Cortex of kidney (tissue), 1 donor: ENCODE measurements at regions not wholly inside any gene's neighbourhood (a gene's known extent, or its start where the extent isn't known, plus 50 kb on each side); places are given as distances from the start of the nearest gene placed in this dataset.

Experiments
- DNase-seq: peaks from one replicate; lab custom pipeline; 2025; lab: John Stamatoyannopoulos, UW

DNA sequence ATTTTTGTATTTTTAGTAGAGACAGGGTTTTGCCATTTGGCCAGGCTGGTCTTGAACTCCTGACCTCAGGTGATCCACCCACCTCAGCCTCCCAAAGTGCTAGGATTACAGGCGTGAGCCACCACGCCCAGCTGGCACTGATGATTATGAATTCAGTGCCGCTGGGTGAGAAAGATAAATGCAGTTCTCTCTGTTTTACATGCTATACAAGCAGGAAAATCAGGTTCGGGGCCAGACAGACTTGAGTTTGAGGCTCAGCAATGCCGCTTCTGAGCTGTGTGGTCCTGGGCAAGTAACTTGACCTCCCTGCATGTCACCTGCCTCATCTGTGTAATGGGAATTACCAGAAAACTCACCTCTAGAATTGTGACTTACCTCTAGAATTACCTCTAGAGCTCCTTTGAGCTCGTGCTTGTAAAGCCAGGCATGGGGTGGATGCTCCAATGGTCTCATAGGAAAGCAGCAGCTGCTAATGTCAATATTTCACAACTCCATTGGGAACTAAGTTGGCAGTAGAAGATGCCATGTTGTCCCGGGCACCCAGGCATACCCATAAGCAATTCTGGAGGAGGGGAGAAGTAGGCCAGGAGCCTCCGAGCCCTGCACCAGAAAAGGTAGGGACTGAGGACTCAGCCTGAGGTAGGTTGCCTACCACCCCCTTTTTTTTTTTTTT lies 119.8 kb upstream of the SLC25A33 start:
- DNase-seq: no peak

DNA sequence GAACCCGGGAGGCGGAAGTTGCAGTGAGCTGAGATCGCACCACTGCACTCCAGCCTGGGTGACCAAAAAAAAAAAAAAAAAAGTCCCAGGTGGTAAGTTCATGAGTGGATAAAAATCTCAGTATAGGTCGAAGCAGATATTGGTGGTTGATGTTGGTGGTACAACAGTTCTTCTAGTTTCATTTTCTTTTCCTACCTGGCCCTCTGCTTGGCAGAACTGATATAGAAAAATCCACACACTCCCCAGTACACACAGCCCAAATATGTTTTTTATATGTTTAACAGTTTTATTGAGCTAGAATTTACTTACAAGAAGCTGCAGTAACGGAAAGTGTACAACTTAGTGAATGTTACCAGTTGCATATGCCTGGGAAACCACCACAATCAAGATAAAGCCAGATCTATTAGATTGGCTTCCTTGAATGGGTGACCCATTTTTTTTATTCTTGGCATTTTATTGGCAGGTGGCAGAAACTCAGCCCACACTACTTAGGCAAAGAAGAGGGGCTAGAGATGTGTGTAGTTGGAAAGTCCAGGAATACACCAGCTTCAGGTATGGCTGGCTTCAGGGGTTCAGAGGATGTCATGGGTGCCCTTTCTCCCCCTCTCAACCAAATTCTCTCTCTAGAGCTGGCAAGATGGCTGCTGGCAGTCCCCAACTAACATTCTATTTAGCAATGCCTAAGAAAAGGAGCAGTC lies 118.3 kb upstream of the SLC25A33 start:
- no peak for DNase-seq

- no peak for DNase-seq
Measured at GRCh38 chr1:9421533-9421873, 117.8 kb upstream of the SLC25A33 start.

DNA sequence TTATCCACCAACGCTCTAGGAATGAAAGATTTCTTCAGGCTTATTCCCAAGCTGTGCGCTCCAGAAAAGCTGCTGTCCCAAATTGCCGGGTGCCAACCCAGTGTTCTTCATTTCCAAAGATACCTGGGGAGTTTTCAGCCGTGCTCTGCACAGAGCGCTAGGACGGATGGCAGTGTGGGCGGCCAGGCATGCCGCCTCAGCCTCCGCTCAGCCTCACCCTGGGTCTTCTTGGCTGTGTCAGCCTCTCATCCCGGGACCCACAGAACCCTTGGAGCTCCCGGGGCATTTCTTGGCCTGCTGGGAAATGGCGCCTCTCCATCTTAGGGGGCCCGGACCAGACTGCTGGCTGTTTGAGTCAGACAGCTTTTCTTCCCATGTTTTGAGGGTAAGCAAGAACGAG lies 116.9 kb upstream of the SLC25A33 start:
- no peak for DNase-seq

DNA sequence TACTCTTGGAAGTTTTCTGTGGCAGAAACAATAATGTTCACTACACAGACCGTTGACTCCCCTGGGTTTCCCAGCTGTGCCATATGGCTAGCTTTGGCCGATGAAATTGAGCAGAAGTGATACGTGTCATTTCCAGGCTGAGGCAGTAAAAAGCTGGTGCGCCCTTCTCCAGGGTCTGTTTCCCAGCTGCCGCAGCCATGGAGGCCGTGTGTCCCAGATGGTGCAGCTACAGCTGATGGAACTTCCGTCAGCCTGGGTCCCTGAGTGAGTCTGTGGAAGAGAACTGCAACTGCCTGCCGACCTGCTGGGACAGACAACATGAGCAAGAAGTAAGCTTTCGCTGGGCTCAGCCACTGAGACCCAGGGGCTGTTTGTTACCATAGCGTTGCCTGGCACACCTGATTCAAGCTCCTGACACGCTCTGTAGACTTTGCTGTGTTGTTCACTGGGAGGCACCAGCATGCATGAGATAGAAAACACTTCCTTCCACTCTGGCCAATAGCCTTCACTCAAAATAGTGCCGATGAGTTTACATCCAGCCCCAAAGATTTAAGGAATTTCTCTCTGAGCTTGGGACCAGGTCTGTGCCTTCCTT lies 116.3 kb upstream of the SLC25A33 start:
- DNase-seq: no peak

DNA sequence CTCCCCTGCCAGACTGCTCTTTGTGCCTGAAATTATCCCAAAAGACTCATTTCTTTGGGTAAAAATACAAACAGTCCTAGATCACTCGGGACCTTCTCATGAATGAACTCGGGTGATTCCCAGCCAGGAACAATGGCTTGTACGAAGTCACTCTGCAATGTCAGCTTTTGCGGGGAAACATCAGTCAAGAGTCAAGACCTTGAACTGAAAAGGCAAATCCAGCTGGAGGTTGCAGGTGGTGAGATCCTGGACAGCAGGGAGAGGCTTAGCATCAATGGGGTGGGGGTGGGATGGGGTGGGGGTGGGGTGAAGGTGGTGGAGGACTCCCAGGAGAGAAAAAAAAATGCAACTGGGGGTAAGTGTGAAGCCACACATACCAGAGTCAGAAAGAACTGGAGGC lies 115.0 kb upstream of the SLC25A33 start:
- DNase-seq: no peak

GRCh38 chr1:9425859-9426258 lies 113.4 kb upstream of the SLC25A33 start:
- no peak for DNase-seq

DNA sequence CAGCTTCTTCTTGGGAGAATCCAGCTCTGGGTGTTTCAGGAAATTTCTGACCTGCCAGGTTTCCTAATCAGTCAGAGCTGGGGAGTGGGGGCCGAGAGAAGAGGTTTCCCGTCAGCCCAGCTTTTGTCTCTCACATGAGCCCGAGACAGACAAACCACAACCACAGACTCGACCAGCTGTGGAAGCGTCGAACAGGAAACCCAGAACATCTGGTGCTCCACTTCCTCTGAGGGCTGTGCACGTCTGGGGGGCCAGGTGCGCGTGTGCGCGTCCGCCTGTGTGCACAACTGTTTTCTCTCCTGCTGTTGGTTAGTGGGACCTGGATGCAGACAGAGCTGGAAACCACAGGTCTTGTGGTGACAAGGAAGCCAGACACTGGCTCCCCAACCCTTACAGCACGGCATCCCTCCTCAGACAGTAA lies 113.0 kb upstream of the SLC25A33 start:
- DNase-seq: no peak

DNA sequence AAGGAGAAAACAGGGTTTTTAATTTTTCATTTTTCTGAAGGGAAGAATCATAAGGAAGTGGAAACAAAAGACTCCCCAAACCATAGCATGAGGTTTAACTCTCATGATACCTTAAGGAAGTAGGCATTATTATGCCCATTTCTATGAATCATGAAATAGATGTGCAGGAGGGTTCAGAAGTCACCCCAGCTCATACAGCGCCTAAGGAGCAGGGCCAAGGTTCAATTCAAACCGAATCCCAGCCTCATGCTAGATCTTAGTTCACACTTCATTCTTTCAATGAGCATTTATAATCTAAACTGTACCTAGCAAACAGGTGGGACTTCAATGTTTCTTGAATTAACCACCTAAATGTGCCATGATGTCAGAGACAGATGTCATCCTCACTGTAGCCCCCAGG lies 111.9 kb upstream of the SLC25A33 start:
- no peak for DNase-seq

- peak; percentile 92 for DNase-seq
Measured at GRCh38 chr1:9428601-9429341, 110.5 kb upstream of the SLC25A33 start.

DNA sequence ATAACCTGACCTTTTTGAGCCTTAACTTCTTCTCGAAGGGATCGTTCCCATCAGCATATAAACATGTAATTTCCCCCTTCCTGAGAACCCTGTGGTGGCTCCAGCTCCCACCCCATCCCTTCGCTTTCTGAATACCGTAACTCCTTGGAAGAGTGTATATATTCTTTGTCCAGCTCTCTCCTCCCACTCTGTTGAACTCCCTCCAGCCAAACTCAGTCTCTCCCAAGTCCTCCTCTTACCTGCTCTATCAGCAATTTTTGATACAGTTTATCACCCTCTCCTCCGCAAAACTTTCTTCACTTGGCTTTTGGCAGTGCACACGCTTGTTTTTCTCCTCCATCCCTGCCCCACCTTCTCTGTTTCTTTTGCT lies 109.9 kb upstream of the SLC25A33 start:
- no peak for DNase-seq

DNA sequence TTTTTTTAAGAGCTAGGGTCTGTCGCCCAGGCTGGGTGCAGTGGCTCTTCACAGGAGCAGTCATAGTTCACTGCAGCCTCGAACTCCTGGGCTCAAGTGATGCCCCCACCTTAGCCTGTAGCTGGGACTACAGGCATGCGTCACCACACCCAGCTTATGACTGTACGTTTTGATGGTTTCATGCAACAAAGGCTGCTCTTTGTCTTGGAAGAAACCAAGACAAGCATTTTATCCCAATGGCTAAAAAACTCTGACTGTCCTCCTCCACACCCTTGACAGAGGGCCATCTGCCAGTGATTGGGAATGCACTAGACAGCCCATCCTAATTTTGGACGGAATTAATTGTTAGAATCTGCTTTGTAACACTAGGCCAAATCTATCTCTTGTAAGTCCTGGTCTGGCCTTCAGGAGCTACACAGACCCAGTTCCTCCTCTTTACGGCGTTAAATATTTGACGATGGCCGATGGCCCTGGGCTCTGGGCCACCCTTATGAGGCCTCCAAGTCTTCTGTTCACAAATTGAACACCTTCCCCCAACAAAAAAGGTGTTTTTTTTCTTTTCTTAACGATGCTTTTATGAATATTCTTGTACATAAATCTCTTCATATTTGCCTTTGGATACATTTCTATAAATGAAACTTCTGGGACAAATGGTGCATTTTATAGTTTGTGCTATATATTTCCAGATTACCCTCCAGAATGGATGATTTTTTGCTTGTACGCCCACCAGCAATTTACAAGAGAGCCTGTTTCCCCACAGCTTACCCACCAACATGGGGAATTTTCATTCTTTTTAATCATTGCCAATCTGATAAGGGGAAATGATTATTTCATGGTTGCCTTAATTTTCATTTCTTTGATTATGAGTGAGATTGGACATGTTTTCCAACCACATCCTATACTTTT lies 104.8 kb upstream of the SLC25A33 start:
- DNase-seq: no peak

- no peak for DNase-seq
Measured at GRCh38 chr1:9435153-9435636, 104.1 kb upstream of the SLC25A33 start.

- no peak for DNase-seq
Measured at GRCh38 chr1:9435854-9436640, 103.2 kb upstream of the SLC25A33 start.

GRCh38 chr1:9437961-9438430 lies 101.3 kb upstream of the SLC25A33 start:
- DNase-seq: no peak

GRCh38 chr1:9438431-9439073 lies 100.7 kb upstream of the SLC25A33 start:
- no peak for DNase-seq

- no peak for DNase-seq
Measured at GRCh38 chr1:9439074-9439761, 100.0 kb upstream of the SLC25A33 start.

DNA sequence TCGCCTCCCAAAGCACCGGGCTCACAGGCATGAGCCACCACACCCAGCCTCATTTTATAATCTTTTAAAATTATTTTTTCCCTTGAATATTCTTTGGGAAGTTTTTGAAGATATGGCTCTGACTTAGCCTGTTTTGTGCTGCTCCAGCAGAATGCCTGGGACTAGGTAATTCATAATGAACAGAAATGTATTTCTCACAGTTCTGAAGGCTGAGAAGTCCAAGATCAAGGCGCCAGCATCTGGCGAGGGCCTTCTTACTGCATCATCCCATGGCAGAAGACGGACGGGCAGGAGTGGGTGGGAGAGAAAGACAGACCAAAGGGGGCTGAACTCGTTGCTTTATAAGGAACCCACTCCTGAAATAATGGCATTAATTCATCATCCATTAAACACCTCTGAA lies 99.0 kb upstream of the SLC25A33 start:
- DNase-seq: no peak

DNA sequence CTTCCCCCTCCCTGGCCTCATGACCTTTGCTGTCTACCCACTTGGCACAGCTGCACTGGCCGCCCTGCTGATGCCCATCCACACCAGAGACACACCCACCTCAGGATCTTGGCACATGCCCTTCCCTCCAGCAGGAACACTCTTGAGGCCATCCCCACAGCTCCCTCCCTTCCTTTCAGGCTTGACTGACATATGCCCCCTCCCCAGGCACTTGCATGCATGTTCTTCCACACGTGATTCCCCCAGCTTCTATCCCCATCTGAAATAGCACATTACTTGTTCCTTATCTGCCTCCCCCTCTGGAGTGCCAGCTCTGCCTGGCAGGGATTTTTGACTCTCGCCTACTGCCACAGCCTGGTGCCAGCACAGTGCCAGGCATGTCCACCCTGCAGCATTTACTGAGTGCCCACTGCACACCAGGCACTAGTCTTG lies 98.5 kb upstream of the SLC25A33 start:
- DNase-seq: no peak
